HG02588 (cell line): ENCODE measurements at regions not wholly inside any gene's neighbourhood (a gene's known extent, or its start where the extent isn't known, plus 50 kb on each side); places are given as distances from the start of the nearest gene placed in this dataset.
"Not testable (repeated sequence)": the region's sequence is repeated elsewhere in the genome, so short reads cannot be mapped to it uniquely, and the experiment has no call there.

Experiments used
- ATAC-seq: cut with Tn5 transposase; IDR thresholded peaks from one replicate; pipeline ENCODE4 v1.9.1; 2021; ENCODE audit warnings: mild to moderate bottlenecking, moderate library complexity; ENCODE audit not compliant: unreplicated experiment

- no peak for ATAC-seq
These were observed 503.2 kb upstream of the CAMK1G start for GRCh38 chr1:209080170-209080781.

GRCh38 chr1:209086486-209087192 is 496.9 kb upstream of the CAMK1G start:
- peak; percentile 87 for ATAC-seq

DNA sequence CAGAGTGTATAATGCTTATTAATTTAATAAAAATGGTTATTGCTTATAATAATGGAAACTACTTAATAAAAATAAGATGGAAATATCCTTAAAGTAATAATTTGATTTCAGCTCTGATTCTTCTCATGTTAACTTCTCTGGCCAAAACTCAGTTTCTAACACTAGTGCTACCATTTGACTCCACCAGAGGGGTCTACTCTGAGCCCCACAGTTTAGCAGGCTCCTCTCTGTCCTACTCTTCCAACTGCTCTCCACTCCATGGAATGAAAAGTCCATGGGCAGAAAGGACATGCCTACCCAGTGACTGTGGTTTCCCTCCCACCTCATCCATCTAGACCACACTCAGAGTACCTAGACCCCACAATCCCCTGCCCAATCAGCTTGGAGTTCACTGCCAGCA is 489.1 kb upstream of the CAMK1G start:
- ATAC-seq = no peak

GRCh38 chr1:209095627-209096595 is 487.6 kb upstream of the CAMK1G start:
- ATAC-seq = peak; percentile 62

DNA sequence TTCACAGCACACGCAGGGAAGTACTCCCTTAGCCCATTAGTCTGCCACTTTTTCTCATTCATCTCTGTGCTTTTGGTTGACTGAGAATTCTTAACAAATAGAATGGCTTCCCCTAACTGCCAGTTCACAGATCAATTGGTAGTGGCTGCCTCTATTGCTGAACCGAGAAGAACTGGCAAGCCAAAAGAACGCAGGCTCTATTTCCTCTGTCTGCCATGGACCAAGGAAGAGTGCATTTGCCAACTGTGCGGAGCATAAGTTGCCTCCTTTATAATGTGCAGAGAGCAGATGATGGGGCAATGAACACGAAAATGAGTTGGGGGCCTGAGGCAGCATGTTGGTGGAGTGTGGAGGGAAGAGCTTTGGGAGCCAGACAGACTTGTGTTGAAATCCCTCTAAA is 483.1 kb upstream of the CAMK1G start:
- ATAC-seq = no peak

DNA sequence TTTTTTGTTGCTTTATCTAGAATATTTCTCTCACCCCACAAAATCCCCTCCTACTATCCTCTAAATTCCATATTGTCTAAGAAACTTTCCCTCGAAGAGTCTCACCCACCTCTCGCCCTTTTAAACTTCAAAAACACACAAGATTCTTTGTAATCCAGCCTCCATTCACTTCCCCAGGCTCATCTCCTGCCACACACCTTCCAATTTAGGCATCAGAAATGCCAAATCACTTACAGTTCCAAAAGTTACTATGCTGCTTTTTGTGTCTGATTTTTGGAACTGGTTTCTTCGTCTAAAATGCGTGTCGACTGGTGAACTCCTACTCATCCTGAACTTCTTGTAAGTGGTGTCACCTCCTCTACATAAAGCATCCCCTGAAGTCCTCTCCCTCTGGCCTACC is 482.4 kb upstream of the CAMK1G start:
- no peak for ATAC-seq

GRCh38 chr1:209102120-209102519 is 481.4 kb upstream of the CAMK1G start:
- no peak for ATAC-seq

DNA sequence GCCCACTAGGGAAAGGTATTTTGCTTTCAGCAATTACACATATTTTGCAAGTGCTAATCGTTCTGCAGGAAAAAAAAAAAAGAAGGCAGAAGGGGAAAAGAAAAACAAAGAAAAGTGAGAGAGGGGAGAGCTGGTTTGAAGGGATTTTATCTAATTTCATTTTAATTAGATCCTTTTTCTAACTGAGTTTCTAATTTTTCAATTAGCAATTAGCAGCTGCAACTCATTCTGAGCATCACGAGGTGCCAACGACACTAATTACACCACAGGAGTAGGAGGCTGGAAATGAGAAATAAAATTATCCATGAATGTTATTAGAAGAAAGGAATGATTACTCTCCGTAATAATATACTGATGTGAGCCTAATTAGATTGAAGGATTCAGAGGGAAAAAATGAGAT is 481.0 kb upstream of the CAMK1G start:
- ATAC-seq = no peak

- peak; percentile 60 for ATAC-seq
These were observed 480.4 kb upstream of the CAMK1G start for GRCh38 chr1:209103092-209103491.

DNA sequence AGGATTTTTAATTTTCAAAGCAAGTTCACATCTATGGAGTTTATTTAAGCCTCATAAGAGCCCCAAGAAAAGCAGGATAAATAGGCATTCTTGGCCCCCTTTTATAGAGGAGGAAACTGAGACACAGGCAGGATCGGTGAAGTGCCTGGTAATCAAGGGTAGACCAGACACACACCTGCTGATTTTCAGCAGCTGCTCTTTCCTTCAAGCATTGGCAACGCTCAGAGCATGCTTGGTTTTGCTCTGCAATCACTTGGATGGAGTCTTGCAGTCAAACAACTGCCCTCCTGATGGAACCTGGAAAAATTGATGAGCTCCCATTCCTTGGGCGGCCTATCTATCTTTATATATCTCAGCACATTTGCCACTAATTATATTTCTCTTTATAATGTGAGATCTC is 478.9 kb upstream of the CAMK1G start:
- no peak for ATAC-seq

GRCh38 chr1:209105701-209106100 is 477.8 kb upstream of the CAMK1G start:
- no peak for ATAC-seq

DNA sequence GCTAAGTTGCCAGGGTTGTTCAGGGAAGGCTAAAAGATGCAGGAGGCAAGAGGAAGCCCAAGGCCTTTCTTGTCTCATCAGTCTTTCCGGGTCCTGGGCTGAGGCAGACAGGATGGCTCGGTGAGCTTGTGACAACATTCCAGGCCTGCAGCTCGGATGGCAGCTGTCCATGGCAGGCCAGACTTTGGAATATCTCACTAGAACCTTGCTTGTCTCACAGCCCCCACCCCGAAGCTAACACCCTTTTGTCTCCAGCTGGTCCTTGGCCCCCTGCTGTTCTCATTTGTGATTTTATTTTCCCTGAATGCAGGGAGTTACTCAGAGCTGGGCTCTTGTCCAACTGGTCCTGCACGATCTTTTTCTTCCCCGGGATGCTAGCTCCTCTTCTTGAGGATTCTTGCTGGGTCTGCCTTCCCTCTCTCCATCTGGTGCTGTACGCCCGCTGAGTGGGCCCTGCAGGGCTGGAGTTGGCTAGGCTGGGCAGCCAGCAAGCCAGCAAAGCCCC is 477.2 kb upstream of the CAMK1G start:
- ATAC-seq = no peak

GRCh38 chr1:209106861-209107260 is 476.7 kb upstream of the CAMK1G start:
- ATAC-seq = no peak

GRCh38 chr1:209107535-209107934 is 476.0 kb upstream of the CAMK1G start:
- ATAC-seq = peak; percentile 40

DNA sequence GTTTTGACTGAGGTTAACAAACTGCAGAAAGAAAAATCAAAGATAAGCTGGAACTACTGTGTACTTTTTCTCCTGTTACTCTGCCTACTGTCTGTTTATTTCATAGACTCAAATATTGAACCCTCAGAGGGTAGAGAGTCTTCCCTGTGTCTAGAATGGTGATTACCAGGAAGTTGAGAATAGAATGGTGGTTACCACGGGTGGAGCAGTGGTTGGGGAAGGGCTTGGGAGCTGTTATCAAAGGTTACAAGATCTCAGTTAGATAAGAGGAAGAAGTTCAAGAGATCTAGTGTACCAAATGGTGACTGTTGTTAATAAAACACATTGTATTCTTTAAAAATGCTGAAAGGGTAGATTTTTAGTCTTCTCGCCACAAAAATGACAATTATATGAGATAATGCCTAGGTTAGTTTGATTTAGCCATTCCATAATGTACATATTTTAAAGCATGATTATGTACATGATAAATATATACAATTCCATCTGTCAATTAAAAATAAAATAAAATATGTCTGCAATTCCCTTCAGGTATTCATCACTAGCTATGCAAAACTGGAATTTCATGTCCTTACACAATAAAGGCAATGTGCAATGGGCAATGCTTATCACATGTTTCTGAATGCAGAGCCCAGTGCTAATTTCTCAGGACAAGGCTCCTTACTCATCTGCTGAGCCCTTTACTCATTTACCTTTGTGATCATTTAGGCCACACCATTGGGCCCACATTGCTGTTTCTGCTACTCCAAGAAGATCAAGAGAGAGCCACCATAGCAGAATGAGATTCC is 474.3 kb upstream of the CAMK1G start:
- ATAC-seq = no peak

DNA sequence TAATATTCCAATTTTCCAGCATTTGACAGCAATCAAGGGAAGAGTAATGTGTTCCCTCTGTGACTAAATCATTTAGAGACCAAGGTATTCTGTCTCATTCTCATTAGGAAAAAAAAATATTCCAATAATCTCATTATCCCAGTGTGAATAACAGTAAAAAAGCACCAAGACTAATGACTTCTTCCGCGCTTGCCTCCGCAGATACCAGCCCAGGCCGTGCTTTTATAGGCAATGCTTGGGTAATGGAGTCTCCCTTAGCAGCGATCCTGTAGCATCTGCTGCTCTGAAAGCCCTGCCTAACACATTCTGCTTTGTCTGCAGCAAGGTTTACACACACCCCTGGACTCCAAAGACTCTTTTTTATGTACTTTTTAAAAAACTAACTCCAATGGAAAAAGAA is 470.0 kb upstream of the CAMK1G start:
- ATAC-seq = no peak

DNA sequence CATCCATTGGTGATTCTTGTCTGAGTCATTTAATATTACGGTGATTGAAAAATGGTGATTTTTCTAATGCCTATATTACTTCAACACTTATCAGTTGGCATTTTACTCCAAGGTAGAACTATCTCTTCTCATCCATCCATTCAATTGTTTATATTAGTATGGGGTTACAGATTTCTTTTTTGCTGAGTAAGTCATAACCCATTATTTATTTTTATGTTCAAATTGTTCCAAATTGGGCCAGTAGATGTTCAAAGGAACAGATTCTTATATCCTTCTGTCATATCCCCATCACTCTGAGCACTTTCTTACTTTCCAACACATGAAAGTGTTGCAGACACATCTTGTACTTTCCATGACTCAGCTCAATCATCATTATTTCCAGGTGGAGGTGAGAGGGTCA is 466.8 kb upstream of the CAMK1G start:
- ATAC-seq = no peak

DNA sequence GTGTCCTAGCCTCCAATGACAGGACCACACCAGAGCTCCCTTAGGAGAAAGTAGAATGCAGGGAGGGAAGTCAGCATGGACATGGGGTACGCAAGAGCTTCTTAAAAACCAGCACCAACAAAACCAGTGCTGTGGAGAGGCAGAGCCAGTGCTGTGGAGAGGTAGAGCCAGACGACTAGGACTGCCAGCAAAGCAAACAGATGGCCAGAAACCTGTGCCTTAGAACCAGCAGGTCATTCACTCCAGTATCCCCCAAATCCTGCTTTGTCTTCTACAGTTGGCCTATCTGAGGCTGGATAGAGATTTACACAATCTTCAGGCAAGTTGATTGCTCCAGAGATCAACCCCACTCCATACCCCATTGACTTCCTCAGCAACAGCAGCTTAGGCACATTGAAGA is 459.9 kb upstream of the CAMK1G start:
- no peak for ATAC-seq

DNA sequence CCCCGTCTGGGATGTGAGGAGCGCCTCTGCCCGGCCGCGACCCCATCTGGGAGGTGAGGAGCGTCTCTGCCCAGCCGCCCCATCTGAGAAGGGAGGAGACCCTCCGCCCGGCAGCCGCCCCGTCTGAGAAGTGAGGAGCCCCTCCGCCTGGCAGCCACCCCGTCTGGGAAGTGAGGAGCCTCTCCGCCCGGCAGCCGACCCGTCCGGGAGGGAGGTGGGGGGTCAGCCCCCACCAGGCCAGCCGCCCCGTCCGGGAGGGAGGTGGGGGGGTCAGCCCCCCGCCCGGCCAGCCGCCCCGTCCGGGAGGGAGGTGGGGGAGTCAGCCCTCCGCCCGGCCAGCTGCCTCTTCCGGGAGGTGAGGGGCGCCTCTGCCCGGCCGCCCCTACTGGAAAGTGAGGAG is 454.4 kb upstream of the CAMK1G start:
- not testable (repeated sequence) for ATAC-seq

DNA sequence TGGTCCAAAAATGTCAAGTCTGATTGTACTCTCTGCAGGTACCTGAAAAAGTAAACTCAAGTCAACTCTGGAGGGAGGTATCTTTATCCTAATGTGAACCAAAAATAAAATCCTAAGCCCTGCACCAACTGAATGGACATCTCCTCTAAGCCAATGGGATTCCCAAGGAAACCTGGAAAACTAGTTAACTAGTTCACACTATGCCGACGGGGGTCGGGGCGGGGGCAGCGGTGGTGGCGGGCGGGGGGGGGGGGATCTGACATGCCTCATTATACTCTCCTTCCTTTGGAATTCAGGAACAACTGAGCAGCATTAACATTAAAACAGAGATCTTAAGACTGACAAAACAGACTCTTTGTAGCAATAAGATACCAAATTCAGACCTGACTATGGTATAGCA is 452.6 kb upstream of the CAMK1G start:
- no peak for ATAC-seq
